Caco-2 (cell line): ENCODE measurements at regions not wholly inside any gene's neighbourhood (a gene's known extent, or its start where the extent isn't known, plus 50 kb on each side); places are given as distances from the start of the nearest gene placed in this dataset.

Experiments used
- BruUV-seq: library from RNA; stranded (reverse); fragments of 400-500 nt; replicated peaks from 2 replicates; lab custom pipeline; 2021; lab: Mats Ljungman, UMichigan
- CTCF ChIA-PET: fragments of 300-600 bp; sonication (Branson Sonifier 250); formaldehyde crosslinking; loops from one replicate; lab custom pipeline; 2022; ENCODE audit warnings: antibody characterized with exemption; lab: Charles Lee
- POLR2A ChIA-PET: fragments of 300-600 bp; sonication (Branson Sonifier 250); formaldehyde crosslinking; loops from one replicate; lab custom pipeline; 2022; ENCODE audit warnings: antibody characterized with exemption; lab: Charles Lee
- DNase-seq, 2 experiments: peaks; one replicate each; pipeline versions ENCODE4 v3.0.0 to v3.0.0-alpha.2; 2020 to 2022
- H3K27me3 ChIP-seq: replicated peaks from 2 replicates; pipeline ENCODE4 v1.6.0; 2011; ENCODE audit warnings: low read length; ENCODE audit not compliant: control insufficient read depth, insufficient read depth
- H3K36me3 ChIP-seq: 2 replicates; pipeline ENCODE4 v1.5.1; 2011; ENCODE audit warnings: low read length; ENCODE audit not compliant: control insufficient read depth, insufficient read depth
- H3K4me1 ChIP-seq: fragments of 250-450 bp; sonication (Bioruptor Pico); 2 replicates; pipeline ENCODE4 v1.5.1; 2020; ENCODE audit warnings: mild to moderate bottlenecking
- H3K4me3 ChIP-seq: 2 replicates; pipeline ENCODE4 v1.5.1; 2011; ENCODE audit warnings: low read depth, mild to moderate bottlenecking, control low read depth, low read length
- H3K9me3 ChIP-seq: fragments of 250-450 bp; sonication (Bioruptor Pico); 2 replicates; pipeline ENCODE4 v1.5.1; 2020; ENCODE audit warnings: mild to moderate bottlenecking, moderate library complexity
- H3K27ac Mint-ChIP-seq: one replicate; pipeline ENCODE4 v1.8.0; 2022; ENCODE audit warnings: mixed read lengths; ENCODE audit not compliant: unreplicated experiment
- H3K27me3 Mint-ChIP-seq: one replicate; pipeline ENCODE4 v1.8.0; 2022; ENCODE audit warnings: mixed read lengths; ENCODE audit not compliant: insufficient read depth, unreplicated experiment
- H3K36me3 Mint-ChIP-seq: one replicate; pipeline ENCODE4 v1.8.0; 2022; ENCODE audit warnings: mild to moderate bottlenecking, mixed read lengths; ENCODE audit not compliant: insufficient read depth, unreplicated experiment
- H3K4me1 Mint-ChIP-seq: one replicate; pipeline ENCODE4 v1.8.0; 2022; ENCODE audit warnings: low read depth, mixed read lengths; ENCODE audit not compliant: unreplicated experiment
- H3K4me3 Mint-ChIP-seq: one replicate; pipeline ENCODE4 v1.8.0; 2022; ENCODE audit warnings: mild to moderate bottlenecking, moderate library complexity, mixed read lengths; ENCODE audit not compliant: unreplicated experiment
- H3K9me3 Mint-ChIP-seq: one replicate; pipeline ENCODE4 v1.8.0; 2022; ENCODE audit warnings: mixed read lengths; ENCODE audit not compliant: unreplicated experiment
- intact Hi-C: fragments of 100-400 bp; cut with micrococcal nuclease; formaldehyde crosslinking; loops from one replicate; pipeline ENCODE4 v1.10.0; 2022; ENCODE audit not compliant: unreplicated experiment
- TF ChIP-seq, protein P1 (sequence below), 2 experiments: fragments of 200-600 bp in 1 of 2; IDR thresholded peaks; 1 replicate in 1 of 2; 2 replicates in 1 of 2; pipeline versions ENCODE4 v1.5.1 to v1.8.0; 2011 to 2022; ENCODE audit warnings: antibody characterized with exemption in 1 of 2, control low read depth in 1 of 2, inconsistent platforms in 1 of 2, low read depth in 1 of 2, low read length in 1 of 2, mild to moderate bottlenecking in 1 of 2, moderate library complexity in 1 of 2; ENCODE audit not compliant: insufficient read depth in 1 of 2, severe bottlenecking in 1 of 2, unreplicated experiment in 1 of 2

DNA sequence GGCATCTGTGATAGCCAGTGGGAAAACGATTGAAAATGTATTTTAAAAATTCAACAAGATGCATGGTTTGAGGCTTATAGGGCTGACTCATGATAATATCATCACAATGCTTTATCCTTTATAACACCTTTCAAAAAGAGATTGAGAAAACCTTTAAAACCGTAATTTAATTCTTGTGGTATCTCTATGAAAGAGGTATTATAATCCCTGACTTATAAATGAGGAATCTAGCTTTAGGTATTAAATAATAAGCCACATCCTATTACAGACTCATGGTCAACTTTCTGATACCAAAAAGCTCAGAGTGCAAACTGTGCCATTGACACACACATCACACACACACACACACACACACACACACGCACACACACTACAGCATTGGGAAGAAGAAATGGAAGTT is 134.6 kb upstream of the RAB12 start:
- Histone ChIP-seq H3K27me3 (no peaks in the 10 kb centered on the region), H3K4me1 (no peaks in the 10 kb centered on the region), H3K4me3 (no peak overlapping the region), H3K36me3 (no peaks in the 10 kb centered on the region), H3K9me3 (no peaks in the 10 kb centered on the region)
- Mint-ChIP-seq H3K36me3 (no peaks in the 10 kb centered on the region), H3K9me3 (no peaks in the 10 kb centered on the region), H3K27ac (no peak overlapping the region), H3K27me3 (peaks cover 19% of the 10 kb centered on the region), H3K4me1 (no peaks in the 10 kb centered on the region), H3K4me3 (no peak overlapping the region)
- CTCF ChIA-PET = no interaction called here
- no peak for DNase-seq
- POLR2A ChIA-PET = no interaction called here
- intact Hi-C loops = no loop called here
- BruUV-seq = no TSS peak
- TF ChIP-seq, protein P1, sequence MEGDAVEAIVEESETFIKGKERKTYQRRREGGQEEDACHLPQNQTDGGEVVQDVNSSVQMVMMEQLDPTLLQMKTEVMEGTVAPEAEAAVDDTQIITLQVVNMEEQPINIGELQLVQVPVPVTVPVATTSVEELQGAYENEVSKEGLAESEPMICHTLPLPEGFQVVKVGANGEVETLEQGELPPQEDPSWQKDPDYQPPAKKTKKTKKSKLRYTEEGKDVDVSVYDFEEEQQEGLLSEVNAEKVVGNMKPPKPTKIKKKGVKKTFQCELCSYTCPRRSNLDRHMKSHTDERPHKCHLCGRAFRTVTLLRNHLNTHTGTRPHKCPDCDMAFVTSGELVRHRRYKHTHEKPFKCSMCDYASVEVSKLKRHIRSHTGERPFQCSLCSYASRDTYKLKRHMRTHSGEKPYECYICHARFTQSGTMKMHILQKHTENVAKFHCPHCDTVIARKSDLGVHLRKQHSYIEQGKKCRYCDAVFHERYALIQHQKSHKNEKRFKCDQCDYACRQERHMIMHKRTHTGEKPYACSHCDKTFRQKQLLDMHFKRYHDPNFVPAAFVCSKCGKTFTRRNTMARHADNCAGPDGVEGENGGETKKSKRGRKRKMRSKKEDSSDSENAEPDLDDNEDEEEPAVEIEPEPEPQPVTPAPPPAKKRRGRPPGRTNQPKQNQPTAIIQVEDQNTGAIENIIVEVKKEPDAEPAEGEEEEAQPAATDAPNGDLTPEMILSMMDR (IDR thresholded peaks at IDR 0.05; ENCODE audit: insufficient read depth in 1 of 2, low read depth in 1 of 2, low read length in 1 of 2, severe bottlenecking in 1 of 2, unreplicated experiment in 1 of 2) = no peak

DNA sequence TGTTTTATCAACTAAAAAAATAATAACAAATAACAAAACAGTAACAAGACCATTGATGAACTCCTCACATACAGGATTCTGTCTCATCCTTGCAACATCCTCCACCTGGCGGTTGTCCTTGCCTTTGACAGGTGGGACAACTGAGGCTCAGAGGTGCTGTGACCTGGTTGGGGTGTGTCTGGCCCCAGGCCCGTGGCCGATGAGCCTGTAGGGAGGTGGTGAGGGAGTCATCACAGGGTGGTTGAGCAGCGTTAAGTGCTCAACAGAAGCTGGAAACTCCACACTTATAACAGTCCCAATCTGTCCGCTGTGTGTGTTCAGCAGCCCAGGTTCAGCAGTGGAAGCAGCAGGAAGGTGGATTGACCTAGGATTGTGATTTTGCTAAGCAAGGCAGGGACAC is 131.6 kb upstream of the RAB12 start:
- no peak overlapping the region for H3K27ac Mint-ChIP-seq
- H3K4me3 Mint-ChIP-seq = no peak overlapping the region
- no peaks in the 10 kb centered on the region for H3K4me1 Mint-ChIP-seq
- intact Hi-C loops = loop anchor here (1.0 to 2.0 kb wide), 2 partner anchors 511 to 1205 kb away; no protein-coding TSS in a partner anchor
- H3K9me3 Mint-ChIP-seq = no peaks in the 10 kb centered on the region
- no peak for DNase-seq
- Histone ChIP-seq H3K9me3 (no peaks in the 10 kb centered on the region), H3K27me3 (no peaks in the 10 kb centered on the region), H3K36me3 (no peaks in the 10 kb centered on the region), H3K4me1 (no peaks in the 10 kb centered on the region), H3K4me3 (no peak overlapping the region)
- TF ChIP-seq, protein P1 (IDR thresholded peaks at IDR 0.05; ENCODE audit: insufficient read depth in 1 of 2, low read depth in 1 of 2, low read length in 1 of 2, severe bottlenecking in 1 of 2, unreplicated experiment in 1 of 2) = no peak
- no peaks in the 10 kb centered on the region for H3K36me3 Mint-ChIP-seq
- CTCF ChIA-PET = interaction anchor here (0.6 to 0.8 kb wide), 2 partner anchors 17 to 310 kb away, joined by 3 read pairs; no protein-coding TSS in a partner anchor
- POLR2A ChIA-PET = no interaction called here
- no TSS peak for BruUV-seq
- peaks cover 19% of the 10 kb centered on the region for H3K27me3 Mint-ChIP-seq

DNA sequence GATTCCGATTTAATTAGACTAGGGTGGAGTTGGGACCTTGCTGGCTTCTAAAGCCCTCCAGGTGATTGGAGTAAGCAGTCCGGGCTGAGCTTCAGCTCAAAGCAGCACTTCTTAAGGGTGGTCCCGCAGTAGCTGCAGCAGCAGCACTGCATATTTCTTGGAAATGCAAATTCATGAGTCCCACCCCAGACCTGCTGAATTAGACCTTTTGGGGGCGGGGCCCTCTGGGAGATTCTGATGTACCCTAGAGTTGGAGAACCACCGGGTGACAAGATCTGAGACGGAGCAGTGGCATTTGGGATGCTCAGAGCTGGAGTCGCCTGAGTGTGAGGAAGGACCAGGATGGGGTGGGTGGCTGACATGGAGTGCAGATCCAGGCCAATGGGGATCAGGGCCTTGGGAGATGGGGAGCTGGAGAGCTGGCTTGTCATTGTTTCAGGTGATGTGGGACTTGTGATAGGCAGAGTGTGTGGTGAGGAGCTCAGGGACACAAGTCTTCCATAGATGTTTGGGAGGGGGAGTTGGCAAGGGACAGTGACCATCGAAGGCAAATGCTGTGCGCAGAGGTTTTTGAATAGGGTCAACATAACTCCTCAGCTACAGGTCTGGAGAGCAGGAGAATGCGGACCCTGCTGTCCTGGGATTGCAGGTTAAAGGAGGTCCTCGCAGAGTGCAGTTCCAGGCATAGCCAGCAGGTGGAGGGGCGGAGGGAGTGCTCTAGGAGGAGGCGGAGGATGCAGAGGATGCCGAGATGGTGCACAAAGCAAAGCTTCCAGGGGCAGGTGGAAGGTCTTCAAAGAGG is 130.9 kb upstream of the RAB12 start:
- H3K36me3 Mint-ChIP-seq = no peaks in the 10 kb centered on the region
- DNase-seq = peak; percentile 76 to 84
- Histone ChIP-seq H3K27me3 (no peaks in the 10 kb centered on the region), H3K4me1 (no peaks in the 10 kb centered on the region), H3K36me3 (no peaks in the 10 kb centered on the region), H3K9me3 (no peaks in the 10 kb centered on the region), H3K4me3 (no peak overlapping the region)
- no peaks in the 10 kb centered on the region for H3K9me3 Mint-ChIP-seq
- no peak overlapping the region for H3K27ac Mint-ChIP-seq
- CTCF ChIA-PET = interaction anchor here (0.5 to 1.4 kb wide), 8 partner anchors 9 to 510 kb away, joined by 3 to 4 read pairs (median 4); no protein-coding TSS in a partner anchor
- TF ChIP-seq, protein P1 (IDR thresholded peaks at IDR 0.05; ENCODE audit: insufficient read depth in 1 of 2, low read depth in 1 of 2, low read length in 1 of 2, severe bottlenecking in 1 of 2, unreplicated experiment in 1 of 2) = peak; percentile 86 to 93
- BruUV-seq = no TSS peak
- no peak overlapping the region for H3K4me3 Mint-ChIP-seq
- intact Hi-C loops = loop anchor here (1.0 to 2.0 kb wide), 2 partner anchors 510 to 1206 kb away; no protein-coding TSS in a partner anchor
- peaks cover 22% of the 10 kb centered on the region for H3K27me3 Mint-ChIP-seq
- POLR2A ChIA-PET = no interaction called here
- H3K4me1 Mint-ChIP-seq = no peaks in the 10 kb centered on the region
